ENCODE measurements at regions not wholly inside any gene's neighbourhood (a gene's known extent, or its start where the extent isn't known, plus 50 kb on each side); places are given as distances from the start of the nearest gene placed in this dataset.
"Not testable (repeated sequence)": the region's sequence is repeated elsewhere in the genome, so short reads cannot be mapped to it uniquely, and the experiment has no call there.

GRCh38 chr1:146536028-146536427 lies 307.2 kb upstream of the NOTCH2NLA start:
- TF ChIP-seq CTCF (conservative IDR thresholded peaks at IDR 0.05 in 1 of 2, IDR thresholded peaks at IDR 0.05 in 1 of 2; ENCODE audit: extremely low read depth in 1 of 2, insufficient read depth in 1 of 2, low read depth in 1 of 2, low read length in 2 of 2); EZH2 (IDR thresholded peaks at IDR 0.05; ENCODE audit: borderline replicate concordance, low read length): not testable (repeated sequence)
